Activated CD4-positive, alpha-beta T cell treated with anti-CD3 and anti-CD28 coated beads, Interleukin-2, Interleukin-6, amounts not matched to agents 100 ng/mL and 50 ng/mL, durations not matched to agents 16 hours and 8 hours (primary cell): ENCODE measurements at regions not wholly inside any gene's neighbourhood (a gene's known extent, or its start where the extent isn't known, plus 50 kb on each side); places are given as distances from the start of the nearest gene placed in this dataset.

ENCODE experiments used
- DNase-seq: peaks from one replicate; pipeline ENCODE4 v3.0.0-alpha.2; 2020

DNA sequence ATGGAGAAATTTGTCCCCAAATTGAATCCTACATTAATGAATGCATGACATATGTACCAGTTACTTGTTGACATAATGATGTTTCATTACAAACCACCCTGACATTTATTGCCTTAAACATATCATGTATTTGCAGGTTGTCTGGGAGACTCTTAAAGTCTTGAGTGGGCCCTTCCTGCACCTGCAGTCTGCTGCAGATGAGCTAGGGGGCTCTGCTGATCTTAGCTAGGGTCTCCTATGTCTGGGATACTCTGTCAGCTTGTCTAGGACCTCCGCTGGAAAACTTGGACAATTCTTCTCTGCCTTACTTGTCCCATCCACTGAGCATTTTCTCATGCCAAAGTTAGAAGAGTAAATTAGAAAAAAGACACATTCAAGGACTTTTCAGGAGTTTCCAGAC, 581.6 kb downstream of the HAO1 start:
- DNase-seq, result no peak

DNA sequence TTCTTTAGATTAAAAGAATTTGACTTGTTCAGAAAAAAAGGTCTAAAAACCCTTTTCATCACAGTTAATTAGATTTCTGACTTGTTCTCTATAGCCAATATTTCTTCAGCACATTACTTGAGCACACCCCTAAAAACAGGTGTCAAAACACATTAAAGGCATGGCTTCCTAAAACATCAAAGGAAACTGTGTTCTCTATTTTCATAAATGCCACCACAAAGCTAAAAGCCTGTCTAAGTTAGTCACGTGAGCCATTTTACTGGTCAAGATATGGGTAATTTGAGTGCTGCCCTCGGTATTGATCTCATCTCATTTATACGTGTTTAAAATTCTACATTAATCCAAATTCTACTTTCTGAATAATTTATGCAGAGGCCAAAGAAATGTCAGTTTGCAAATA, 580.5 kb downstream of the HAO1 start:
- no peak for DNase-seq

DNA sequence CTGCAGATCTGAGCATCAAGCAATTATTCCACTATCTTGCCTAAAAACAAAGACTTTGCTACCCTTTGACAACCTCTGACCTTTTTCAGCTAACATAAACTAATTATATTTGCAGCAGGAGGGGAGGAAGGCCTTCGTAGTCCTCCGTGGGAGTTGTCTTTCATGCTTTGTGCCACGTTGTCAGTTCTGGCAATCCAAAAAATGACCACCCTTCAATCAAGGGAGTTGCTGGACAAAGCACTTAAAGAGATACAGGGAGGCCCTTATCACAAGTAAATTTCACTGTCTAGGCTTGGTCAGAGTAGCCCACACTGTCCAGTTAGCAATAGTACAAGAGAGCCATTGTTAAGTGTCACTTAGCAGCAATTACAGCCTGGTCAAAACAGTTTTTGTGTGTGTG, 578.9 kb downstream of the HAO1 start:
- no peak for DNase-seq

DNA sequence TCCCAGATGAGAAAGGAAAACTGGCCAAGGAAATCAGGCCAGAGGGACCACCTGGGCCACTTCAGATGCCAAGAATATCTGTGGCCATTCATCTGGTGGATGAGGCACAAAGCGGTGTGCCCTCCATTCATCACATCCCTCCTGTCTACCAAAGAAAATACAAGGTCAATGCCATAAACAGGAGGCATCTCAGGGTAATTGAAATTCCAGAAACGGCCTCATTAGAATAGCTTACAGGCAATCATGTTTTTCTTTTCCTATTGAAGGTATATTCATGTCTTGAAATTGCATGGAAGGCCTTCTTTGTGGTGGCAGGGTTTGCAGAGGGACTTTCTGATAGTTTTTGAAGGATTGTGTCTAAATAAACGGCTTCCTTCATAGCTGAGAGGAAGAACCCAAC, 578.3 kb downstream of the HAO1 start:
- no peak for DNase-seq

DNA sequence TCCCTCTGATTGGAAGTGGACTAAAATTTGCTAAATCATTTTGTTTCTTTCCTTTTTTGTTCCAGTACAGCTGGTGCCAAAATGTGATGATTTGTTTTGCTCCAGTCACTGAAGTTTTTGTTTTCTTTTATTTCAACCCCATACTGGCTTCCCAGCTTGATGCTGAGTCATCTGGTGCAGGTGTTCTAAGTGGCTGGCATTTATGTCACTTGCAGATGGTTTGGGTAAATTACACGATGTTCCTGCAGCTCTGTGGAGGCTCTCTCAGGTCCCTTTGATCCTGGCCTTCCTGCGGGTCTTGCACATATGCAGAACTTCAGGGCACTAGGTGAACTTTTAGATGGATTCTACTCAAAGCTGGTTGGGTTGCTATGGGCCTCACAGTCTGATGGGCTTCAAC, 577.7 kb downstream of the HAO1 start:
- no peak for DNase-seq

DNA sequence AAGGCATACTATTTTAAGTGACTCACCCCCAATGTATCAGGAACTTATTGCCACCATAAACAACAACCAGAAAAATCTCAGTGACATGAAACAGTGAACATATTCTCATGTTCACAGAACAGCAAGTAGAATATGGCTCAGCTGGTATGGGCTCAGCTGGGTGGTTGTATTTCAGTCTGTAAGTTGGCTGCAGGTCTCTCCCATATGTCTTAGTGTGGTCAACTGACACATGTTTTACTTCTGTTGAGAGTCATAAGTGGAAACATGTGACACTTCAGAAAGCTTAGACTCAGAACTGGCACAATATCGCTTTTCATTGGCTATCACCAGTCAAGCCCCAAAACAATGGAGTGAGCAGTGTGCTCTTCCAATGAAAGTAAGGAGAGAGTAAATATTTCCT, 574.1 kb downstream of the HAO1 start:
- DNase-seq, result no peak

DNA sequence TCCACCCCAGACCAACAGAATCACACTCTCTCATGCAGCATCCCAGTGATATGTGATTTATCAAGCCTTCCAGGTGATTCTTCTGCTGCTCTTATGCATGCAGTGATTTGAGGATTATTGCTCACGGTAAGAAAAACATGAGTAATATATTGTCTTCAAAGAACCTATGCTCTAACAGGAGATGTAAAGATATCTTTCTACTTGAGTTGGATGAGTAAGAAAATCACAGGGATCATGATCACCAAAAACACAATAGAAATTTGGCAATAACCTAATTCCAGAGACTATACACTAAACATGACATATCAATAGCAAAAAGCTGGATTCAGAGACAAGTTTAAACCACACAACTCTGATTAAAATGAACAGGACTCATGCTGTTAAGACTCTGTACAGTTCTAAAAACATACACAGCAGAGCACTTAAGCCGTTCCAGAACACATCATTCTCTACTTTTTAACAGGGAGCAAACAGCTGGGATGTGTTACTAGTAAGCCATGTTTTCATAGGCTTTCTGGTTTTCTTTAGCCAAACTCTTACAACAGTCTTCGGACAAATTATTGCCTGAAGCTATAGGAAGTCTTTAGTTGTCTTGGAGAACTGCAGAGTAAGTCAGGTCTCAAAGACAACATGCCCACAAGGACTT, 568.6 kb downstream of the HAO1 start:
- no peak for DNase-seq

DNA sequence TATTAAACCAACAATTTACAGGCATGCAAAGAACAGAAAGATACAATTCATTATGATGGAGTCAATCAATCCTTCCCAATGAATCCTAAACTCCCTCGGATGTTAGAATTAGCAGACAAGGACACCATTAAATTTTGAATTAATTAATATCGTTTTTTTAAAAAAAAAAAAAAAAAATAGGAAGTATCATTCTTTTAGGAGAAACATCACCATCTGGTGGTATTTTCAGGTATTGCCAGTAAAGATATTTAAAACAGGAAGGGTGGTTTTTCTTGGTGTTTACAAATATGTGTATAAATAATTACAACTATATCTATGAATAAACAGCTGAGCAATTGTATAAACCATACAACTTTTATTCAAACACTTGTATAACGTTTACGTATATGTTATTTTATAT, 564.4 kb downstream of the HAO1 start:
- DNase-seq, result peak; percentile 13

DNA sequence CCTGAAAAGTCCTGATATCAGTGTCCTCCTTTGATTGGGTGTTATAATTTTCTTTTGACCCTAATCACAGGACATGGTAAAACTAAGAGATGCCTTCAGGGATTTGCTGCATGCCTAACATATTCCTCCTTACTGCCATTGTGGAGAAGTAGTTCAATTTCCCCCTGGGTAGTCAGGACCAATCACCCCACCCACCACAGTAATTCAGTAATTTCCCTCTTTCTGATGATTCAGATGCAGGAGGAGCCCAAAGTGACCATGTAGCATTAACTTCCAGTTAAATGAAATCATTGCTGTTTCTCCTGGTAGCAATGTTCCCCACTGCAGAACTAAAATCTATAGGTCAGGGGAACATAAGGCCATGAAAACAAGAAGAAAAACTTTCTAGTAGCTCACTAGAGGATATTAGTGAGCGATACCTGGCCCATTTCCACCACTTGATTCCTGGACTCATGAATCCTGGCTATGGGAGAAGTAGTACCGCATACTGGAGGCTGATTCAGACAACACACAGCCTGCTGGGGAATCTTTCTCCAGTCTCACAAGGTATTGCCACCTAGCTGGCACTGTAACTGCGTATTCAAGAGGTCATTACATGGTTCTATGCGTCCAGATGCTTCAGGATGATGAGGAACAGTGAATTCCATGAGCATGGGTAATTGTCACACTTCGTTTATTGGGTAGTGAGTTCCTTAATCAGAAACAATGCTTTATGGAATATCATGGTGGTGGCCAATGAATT, 561.2 kb downstream of the HAO1 start:
- DNase-seq, result no peak

DNA sequence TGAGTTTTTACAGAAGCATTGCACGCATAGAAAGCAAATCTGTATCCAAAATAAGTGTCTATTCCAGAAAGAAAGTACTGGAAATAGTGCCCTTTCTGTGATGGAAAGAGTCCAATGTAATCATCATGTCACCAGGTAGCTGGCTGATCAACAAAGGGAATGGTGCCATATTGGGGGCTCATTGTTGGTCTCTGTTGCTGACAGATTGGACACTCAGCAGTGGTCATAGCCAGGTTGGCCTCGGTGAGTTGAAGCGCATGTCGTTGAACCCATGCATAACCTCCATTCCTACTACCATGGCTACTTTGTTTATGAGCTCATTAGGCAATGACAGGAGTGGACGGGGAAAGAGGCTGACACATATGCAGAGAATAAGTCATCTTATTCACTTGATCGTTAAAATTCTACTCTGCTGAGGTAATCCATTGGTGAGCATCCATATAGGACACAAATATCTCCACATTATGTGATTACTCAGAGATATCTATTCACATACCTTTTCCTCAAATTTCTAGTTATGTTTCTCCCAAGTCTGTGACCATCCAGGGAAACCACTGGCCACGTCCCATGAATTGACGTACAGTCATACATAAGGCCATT, 560.5 kb downstream of the HAO1 start:
- no peak for DNase-seq

DNA sequence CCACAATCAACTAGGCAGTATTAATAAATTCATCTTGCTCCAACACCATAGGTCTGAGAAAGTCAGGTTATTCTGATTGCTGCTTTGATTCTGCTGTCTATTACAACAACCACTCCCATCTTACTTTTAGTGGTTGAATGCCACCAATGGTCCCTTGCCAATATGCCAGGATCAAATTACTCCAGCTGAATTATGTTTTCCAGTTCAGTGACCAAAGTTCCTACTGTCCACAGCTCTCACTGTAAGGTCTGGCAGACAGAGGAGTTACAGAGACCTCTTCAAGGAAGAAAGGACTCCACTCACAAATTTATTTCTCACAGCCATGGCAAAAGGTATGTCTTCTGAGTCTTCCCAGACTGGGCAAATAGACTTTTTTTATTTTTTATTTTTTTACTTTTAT, 557.0 kb downstream of the HAO1 start:
- DNase-seq, result no peak

DNA sequence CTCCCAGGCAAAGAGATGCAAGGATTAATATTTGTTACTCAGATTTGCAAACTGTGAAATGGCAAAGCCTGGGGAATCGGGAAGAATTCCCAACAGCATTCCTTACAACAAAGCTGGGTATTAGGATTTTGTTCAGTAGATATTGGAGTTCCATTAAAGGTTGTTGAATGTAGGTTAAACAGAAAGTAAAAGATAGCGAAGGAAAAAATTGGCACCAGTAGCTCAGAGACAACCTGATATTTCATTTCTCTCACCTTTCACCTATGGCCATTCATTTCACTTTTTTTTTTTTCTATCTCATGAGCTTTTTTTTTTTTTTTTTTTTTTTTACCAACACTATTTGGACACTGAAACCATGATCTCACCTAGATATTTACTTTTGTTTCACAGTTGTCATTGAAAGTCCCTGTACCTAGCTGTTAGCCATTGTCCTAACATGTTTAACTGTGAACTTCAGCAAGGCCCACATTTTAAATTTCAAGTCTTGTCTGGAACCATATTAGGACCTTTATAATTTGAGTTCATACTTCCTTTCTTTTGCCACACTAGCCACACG, 552.5 kb downstream of the HAO1 start:
- DNase-seq, result no peak

DNA sequence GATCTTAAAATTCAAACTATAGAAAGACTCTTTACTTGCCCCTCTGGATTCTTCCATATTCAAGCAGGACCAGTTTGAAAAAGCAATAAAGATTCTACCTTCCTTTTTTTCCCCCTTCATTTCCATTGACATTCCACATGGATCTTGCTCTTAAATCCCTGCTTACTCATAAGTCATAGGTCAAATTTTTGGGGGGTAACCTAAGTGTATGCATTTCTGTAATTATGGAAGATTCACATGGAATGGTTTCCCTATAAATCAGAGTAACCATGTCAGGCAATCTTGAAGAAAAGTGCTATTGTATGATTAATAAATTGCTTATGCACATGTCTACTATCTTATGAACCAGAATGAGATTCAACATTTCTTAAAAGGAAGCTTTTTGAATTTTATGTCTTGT, 551.0 kb downstream of the HAO1 start:
- DNase-seq, result no peak

DNA sequence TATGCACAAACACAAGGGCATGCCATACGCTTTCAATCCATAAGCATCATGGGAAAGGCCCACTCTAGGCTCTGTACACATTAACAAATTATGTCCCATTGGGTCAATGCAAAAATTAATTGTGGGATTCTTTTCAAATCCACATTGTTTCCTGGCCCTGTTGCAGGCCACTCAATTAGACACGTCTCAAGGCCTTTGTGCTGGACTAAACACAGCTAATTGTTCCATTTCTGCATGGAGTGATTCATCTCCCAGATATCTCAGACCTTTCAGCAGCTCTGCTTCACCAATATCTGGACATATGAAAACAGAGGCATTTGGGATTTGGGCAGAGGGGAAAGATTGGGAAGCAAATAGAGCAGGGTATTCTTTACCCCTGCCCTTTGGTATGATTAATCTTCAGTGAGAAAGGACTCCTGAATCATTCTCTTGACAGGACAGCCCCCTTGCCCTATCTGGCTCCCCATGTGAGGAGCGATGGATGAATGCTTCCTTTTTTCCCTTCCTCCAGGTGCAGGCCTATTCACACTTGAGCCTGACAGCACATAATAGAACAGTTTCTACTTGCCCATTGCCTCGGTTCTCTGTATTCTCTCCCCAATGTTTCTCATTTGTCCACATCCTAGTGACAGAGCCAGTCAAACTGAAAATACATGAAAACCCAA, 547.6 kb downstream of the HAO1 start:
- no peak for DNase-seq

DNA sequence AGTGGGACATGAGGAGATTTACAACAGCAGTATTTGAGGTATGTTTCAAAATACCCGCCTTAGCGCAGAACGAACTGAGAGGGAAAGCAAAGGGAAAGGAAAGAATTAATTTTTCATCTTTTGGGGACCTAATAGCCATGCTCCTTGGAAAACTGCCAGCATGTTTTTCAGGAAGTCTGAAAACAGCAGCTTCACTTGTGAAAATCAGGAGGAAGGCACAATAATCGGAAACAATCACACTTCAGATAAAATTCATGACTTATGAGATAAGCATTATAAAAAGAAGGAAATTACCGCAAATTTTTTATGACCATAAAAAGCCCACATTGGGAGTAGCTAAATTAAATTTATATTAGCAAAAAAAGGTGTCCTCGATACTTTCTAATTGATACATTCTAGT, 541.1 kb downstream of the HAO1 start:
- DNase-seq, result no peak

DNA sequence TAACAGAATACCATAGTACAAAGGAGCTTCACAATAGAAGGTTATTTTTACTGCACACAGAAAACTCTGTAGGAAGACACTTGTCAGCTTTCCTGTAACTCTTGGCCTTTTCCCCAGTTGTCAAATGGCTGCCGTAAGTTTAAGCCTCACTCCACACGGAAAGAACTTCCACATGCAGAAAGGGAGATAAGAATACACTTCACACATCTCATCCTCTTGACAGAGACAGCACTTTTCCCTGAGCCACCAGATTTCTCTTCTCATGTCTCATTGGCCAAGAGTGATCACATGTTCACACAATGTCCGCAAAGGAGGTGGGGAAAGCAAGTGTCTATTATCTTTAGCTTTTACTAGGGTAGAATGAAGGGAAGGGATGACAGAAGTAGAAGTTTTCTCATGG, 540.7 kb downstream of the HAO1 start:
- DNase-seq, result no peak

DNA sequence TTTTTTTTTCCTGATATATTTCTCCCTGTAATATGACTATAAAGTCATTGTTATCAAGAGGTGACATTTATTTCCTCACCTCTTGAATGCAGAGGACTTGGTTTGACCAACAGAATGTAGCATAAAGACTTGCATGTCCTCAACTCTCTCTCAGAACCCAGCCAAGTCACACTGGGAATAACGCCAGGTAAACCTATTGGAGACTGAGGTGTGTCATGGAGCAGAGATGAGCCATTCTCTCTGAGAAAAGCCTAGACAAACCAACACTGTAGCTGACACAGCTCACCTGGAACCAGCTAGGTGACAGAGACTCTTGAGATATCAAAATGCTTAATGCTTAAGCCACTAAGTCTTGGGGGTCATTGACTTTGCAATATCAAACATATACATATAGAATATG, 533.6 kb downstream of the HAO1 start:
- no peak for DNase-seq

DNA sequence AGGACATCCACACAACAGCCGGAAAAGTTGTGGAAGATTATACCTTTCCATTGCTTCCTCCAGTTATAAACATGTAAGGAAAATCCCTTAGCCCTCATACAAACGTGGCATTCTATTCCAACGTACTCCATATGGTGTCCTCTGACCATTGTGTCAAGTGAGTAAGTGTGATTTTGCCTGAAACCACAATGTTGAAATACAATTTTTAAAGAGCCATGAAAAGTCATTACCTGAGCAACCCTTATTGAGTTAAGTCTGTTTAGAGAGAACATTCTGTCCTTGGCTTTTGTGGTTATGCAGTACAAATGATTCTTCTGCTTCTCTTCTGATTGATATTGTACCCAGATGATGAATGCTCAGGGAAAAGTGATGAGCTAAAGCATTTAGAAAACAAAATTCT, 530.1 kb downstream of the HAO1 start:
- no peak for DNase-seq

DNA sequence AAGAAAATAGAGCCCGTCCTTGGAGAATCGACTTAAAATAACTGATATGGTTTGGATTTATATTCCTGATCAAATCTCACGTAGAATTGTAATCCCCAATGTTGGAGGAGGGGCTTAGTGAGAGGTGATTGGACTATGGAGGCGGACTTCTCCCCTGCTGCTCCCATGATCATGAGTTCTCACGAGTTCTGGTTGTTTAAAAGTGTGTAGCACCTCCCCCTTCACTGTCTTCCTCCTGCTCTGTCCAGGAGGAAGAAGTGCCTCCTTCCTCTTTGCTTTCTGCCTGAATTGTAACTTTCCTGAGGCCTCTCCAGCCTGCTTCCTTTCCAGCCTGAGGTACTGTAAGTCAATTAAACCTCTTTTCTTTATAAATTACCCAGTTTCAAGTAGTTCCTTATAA, 529.2 kb downstream of the HAO1 start:
- DNase-seq, result no peak

DNA sequence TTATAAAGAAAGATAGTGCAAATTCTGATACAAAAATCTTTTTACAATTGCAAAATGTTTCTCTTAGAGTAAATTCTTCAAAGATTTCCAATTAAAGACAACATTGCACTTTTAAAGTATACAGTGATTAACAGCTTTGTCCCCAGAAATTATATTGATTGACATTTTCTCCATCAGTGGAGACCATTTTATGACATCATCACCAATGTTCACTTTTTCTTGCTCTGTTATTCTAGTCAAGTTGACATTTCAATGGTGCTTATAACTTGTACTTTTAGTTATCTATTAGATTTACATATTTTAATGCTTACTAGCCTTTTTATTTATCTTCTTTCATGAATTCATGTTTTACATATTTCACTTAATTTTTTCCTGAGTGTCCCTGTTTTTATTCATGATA, 524.8 kb downstream of the HAO1 start:
- no peak for DNase-seq

DNA sequence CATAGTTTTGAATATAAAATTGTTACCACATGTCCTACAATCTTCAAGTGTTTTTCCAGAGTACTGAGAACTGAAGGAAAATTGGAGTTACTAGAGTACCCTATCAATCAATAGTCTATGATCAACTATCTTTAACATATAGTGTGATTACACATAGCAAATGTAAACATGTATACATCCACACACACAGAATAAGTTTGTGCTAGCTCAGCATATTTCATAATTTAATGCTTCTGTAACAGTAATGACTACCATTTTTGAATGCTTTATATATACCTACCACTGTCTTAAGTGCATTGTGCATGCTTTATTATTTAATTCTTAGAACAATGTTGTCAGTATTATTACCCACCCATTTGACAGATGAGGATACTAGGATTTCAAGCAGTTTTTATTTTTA, 523.9 kb downstream of the HAO1 start:
- DNase-seq, result no peak

DNA sequence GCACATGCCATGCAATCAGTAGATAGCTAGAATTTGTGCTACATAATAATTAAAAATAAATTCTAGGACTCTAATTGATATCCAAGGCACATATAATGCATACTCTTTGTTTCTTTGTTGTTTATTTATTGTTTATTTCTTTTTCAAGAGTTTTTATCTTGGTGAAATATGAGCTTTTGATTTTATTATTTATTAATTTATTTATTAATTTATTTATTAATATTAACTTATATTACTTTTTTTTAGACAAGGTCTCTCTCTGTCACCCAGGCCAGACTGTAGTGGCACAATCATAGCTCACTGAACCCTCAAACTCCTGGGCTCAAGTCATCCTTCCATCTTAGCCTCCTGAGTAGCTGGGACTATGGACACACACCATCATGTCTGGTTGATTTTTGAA, 519.9 kb downstream of the HAO1 start:
- DNase-seq, result no peak

DNA sequence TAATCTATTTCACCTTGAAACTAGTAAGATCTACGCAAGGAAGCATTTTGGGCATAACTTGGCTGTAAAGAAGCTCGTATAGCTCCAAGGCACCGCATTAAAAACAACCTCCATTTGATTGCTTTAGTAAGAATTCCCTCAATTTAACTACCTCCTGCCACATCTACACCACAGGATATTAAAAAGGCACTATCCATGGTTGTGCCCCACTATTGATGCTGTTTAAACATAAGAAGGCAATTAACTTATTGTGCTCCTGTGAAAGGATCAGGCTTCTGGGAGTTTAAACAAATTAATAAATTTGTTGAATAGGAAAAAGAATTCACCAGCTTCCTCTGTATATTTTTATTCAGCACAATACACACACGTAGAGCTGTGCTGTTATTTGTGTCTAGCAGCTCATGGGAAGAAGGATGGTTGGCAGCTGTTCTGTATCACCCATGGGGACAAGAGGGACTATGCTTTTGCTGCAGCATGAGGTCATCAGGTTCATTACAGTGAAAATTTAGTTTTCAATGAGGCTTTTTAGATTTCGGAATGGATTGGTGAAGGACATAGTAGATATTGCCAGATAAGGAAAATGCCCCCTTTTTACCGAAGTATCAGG, 513.3 kb downstream of the HAO1 start:
- DNase-seq, result no peak
